ENCODE measurements at regions not wholly inside any gene's neighbourhood (a gene's known extent, or its start where the extent isn't known, plus 50 kb on each side); places are given as distances from the start of the nearest gene placed in this dataset.

DNA sequence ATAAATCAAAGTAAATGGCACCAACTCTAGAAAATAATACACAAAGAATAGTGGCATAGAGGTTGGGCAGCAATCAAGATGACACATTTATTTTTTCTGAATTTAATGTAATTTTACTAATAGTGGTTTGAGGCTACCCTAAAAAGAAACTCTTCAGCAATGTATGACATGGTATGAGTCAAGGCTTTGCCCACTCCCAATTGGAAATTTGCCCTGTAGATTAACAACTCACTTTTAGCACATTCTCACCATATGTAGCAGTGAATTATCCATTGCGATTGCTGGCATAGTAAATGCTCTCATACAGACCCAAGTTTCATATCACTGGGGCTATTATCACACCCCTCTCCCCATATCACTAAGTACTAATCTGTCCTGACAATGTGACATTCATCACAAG, 832.1 kb upstream of the ZNF608 start:
- Histone ChIP-seq H3K4me3 (no peak overlapping the region), H3K9me3 (peaks cover 0 to 5% (median 0%) of the 10 kb centered on the region in 4 donors), H3K36me3 (no peaks in the 10 kb centered on the region), H3K27me3 (no peaks in the 10 kb centered on the region), H3K27ac (no peak overlapping the region), H3K4me1 (peaks cover 0 to 31% (median 11%) of the 10 kb centered on the region in 4 donors)
- TF ChIP-seq POLR2A (IDR thresholded peaks at IDR 0.05): no peak
- no peak for TF ChIP-seq CTCF (IDR thresholded peaks at IDR 0.05)
- TF ChIP-seq EP300 (IDR thresholded peaks at IDR 0.05): no peak
- 43 to 97% methylated on average over 1 of the region's 1 CpG for WGBS, 2 donors
- DNase-seq (ENCODE audit: low spot score in 2 of 2): no peak

DNA sequence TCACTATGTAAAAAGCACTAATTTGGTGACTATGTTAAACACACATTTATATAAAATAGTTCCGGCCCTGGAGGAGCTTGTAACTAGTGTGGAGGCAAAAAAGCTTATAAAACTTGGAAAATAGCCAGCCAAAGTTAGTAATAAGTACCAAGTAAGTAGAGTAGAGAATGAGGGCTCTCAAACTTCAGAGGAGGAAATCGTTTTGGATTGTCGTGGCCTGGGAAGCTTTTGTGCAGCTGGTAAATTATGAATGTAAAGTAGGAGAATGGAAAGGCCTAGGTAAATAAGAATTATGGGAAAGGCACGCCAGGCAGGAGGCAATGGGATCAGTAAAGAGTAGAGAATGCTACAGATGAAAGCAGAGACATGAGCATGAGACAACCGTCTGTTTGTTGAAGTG, 832.7 kb upstream of the ZNF608 start:
- H3K9me3 ChIP-seq: peaks cover 0 to 5% (median 0%) of the 10 kb centered on the region in 4 donors
- H3K4me3 ChIP-seq: no peak overlapping the region
- no peak for DNase-seq (ENCODE audit: low spot score in 2 of 2)
- no peak for TF ChIP-seq EP300 (IDR thresholded peaks at IDR 0.05)
- no peak for TF ChIP-seq CTCF (IDR thresholded peaks at IDR 0.05)
- no peak for TF ChIP-seq POLR2A (IDR thresholded peaks at IDR 0.05)
- peaks cover 0 to 37% (median 14%) of the 10 kb centered on the region in 4 donors for H3K4me1 ChIP-seq
- H3K27ac ChIP-seq: no peak overlapping the region
- WGBS, 2 donors: 71 to 72% methylated on average over 5 of the region's 5 CpGs
- H3K36me3 ChIP-seq: no peaks in the 10 kb centered on the region
- H3K27me3 ChIP-seq: no peaks in the 10 kb centered on the region

DNA sequence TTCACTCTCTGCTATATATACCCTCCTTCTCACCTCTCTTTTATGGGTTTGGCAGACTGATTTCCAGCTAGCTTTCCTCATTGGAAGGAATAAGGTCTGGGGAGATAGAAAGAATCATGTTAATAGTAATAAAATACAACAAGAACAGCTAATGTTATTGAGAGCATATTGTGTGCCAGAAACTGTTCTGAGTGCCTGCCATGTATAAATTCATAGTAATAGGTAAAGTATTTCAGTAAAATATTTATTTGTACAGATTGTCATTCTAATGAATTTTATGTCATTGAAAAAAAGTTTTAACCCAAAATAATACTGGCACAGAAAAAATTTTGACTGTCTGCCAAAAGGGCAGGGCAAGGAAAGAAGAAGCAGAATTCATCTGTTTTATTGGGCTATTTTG, 834.9 kb upstream of the ZNF608 start:
- no peaks in the 10 kb centered on the region for H3K27me3 ChIP-seq
- no peak for TF ChIP-seq POLR2A (IDR thresholded peaks at IDR 0.05)
- TF ChIP-seq CTCF (IDR thresholded peaks at IDR 0.05): no peak
- TF ChIP-seq EP300 (IDR thresholded peaks at IDR 0.05): no peak
- peaks cover 0 to 5% (median 0%) of the 10 kb centered on the region in 4 donors for H3K9me3 ChIP-seq
- no peak for DNase-seq (ENCODE audit: low spot score in 2 of 2)
- H3K4me3 ChIP-seq: no peak overlapping the region
- H3K36me3 ChIP-seq: no peaks in the 10 kb centered on the region
- H3K4me1 ChIP-seq: peaks cover 0 to 34% (median 14%) of the 10 kb centered on the region in 4 donors
- no peak overlapping the region for H3K27ac ChIP-seq

- peak overlapping the region in 1 of 4 donors; percentile 33 for H3K27ac ChIP-seq
- DNase-seq (ENCODE audit: low spot score in 2 of 2): peak in 1 of 2 donors; percentile 32
- no peaks in the 10 kb centered on the region for H3K36me3 ChIP-seq
Measured at GRCh38 chr5:125582352-125582751, 835.9 kb upstream of the ZNF608 start.

DNA sequence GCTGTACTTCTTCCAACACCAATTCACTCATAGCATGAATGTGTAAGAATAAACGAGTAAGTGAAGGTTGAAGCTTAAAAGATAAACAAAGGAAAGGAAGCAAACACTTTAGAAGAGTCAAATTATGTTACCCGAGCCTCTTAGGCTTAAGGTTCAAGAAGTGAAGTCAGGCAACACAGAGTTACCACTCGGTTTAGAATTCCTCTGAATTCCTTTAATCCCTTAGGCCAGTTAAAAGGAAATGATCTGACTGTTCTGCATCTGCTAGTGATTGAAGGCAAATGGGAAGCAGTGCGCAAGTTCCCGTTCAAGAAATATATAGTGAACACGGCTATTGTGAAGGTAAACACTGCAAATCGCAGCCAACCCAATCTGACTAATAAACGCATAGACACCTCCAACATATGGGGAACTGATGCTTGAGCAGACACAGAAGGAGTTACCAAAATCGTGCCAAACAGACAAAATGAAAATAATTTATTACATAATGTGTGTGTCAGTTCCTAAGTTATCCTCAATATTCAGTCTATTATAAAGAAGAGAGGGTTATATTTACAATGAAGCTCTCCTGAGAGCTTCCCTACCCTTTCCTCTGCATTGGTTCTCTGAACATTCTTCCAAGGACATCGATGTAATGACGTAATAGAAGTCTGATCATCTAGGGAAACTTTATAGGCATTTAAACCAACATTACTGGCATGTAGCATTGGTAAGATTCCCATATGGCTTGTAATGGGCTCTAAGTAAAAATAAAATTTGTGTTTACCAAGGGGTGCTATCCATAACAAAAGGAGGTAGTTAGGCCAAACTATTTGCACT, 837.1 kb upstream of the ZNF608 start:
- no peaks in the 10 kb centered on the region for H3K27me3 ChIP-seq
- TF ChIP-seq EP300 (IDR thresholded peaks at IDR 0.05) (no peak), CTCF (IDR thresholded peaks at IDR 0.05) (no peak), POLR2A (IDR thresholded peaks at IDR 0.05) (no peak)
- no peak for DNase-seq (ENCODE audit: low spot score in 2 of 2)
- H3K4me3 ChIP-seq: no peak overlapping the region
- WGBS, 2 donors: 63 to 66% methylated on average over 11 of the region's 11 CpGs
- H3K9me3 ChIP-seq: no peaks in the 10 kb centered on the region
- peak overlapping the region in 2 of 4 donors; percentile 10 to 42 for H3K27ac ChIP-seq
- H3K36me3 ChIP-seq: no peaks in the 10 kb centered on the region
- peaks cover 0 to 34% (median 14%) of the 10 kb centered on the region in 4 donors for H3K4me1 ChIP-seq

More at GRCh38 chr5:125582352-125582751, 835.9 kb upstream of the ZNF608 start:
- H3K4me3 ChIP-seq: no peak overlapping the region
- H3K9me3 ChIP-seq: peaks cover 0 to 5% (median 0%) of the 10 kb centered on the region in 4 donors
- TF ChIP-seq EP300 (IDR thresholded peaks at IDR 0.05): peak in 1 of 2 donors; percentile 73
- TF ChIP-seq POLR2A (IDR thresholded peaks at IDR 0.05): no peak
- no peaks in the 10 kb centered on the region for H3K27me3 ChIP-seq
- peaks cover 0 to 34% (median 14%) of the 10 kb centered on the region in 4 donors for H3K4me1 ChIP-seq
- WGBS, 2 donors: 36 to 41% methylated on average over 1 of the region's 1 CpG

Measured in tibial nerve (tissue), 4 donors.